H1 (cell line): ENCODE measurements at regions not wholly inside any gene's neighbourhood (a gene's known extent, or its start where the extent isn't known, plus 50 kb on each side); places are given as distances from the start of the nearest gene placed in this dataset.

Experiments
- POLR2A ChIP-seq, 2 experiments: IDR thresholded peaks; 1 replicate in 1 of 2; 2 replicates in 1 of 2; pipeline ENCODE4 v1.6.1; 2011; ENCODE audit warnings: low read depth in 2 of 2, low read length in 2 of 2, mild to moderate bottlenecking in 2 of 2; ENCODE audit errors: control extremely low read depth in 1 of 2
- TF ChIP-seq, protein P1 (sequence below), 3 experiments: IDR thresholded peaks; 1 replicate in 2 of 3; 2 replicates in 1 of 3; pipeline versions ENCODE4 v1.5.1 to v1.6.1; 2011; ENCODE audit warnings: low read length in 3 of 3, mild to moderate bottlenecking in 3 of 3, inconsistent platforms in 2 of 3, low read depth in 1 of 3, moderate library complexity in 1 of 3; ENCODE audit not compliant: insufficient read depth in 1 of 3; ENCODE audit errors: control extremely low read depth in 1 of 3

DNA sequence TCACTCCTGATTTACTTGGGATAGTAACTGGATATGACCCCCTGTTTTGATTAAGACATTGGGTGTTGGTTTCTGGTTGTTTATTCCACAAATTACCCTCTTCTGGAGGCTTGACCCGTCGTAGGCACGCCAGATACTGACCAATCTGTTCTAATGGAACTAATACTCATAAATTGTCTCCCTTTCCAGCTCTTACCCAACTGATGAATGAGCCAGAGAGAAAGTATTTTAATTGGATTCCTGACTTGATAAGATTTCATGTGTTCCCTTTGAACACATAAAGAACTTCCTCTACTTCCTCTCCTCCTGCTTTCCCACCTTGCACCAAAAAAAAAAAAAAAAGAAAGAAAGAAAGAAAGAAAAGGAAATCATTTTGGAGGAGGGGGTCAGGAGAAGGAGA lies 340.9 kb downstream of the PCNX1 start:
- TF ChIP-seq POLR2A (IDR thresholded peaks at IDR 0.05; ENCODE audit: control extremely low read depth in 1 of 2, low read depth in 2 of 2, low read length in 2 of 2), result no peak
- TF ChIP-seq, protein P1, sequence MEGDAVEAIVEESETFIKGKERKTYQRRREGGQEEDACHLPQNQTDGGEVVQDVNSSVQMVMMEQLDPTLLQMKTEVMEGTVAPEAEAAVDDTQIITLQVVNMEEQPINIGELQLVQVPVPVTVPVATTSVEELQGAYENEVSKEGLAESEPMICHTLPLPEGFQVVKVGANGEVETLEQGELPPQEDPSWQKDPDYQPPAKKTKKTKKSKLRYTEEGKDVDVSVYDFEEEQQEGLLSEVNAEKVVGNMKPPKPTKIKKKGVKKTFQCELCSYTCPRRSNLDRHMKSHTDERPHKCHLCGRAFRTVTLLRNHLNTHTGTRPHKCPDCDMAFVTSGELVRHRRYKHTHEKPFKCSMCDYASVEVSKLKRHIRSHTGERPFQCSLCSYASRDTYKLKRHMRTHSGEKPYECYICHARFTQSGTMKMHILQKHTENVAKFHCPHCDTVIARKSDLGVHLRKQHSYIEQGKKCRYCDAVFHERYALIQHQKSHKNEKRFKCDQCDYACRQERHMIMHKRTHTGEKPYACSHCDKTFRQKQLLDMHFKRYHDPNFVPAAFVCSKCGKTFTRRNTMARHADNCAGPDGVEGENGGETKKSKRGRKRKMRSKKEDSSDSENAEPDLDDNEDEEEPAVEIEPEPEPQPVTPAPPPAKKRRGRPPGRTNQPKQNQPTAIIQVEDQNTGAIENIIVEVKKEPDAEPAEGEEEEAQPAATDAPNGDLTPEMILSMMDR (IDR thresholded peaks at IDR 0.05; ENCODE audit: control extremely low read depth in 1 of 3, insufficient read depth in 1 of 3, low read depth in 1 of 3, low read length in 3 of 3), result no peak
